ENCODE measurements at regions not wholly inside any gene's neighbourhood (a gene's known extent, or its start where the extent isn't known, plus 50 kb on each side); places are given as distances from the start of the nearest gene placed in this dataset.
"Not testable (repeated sequence)": the region's sequence is repeated elsewhere in the genome, so short reads cannot be mapped to it uniquely, and the experiment has no call there.

DNA sequence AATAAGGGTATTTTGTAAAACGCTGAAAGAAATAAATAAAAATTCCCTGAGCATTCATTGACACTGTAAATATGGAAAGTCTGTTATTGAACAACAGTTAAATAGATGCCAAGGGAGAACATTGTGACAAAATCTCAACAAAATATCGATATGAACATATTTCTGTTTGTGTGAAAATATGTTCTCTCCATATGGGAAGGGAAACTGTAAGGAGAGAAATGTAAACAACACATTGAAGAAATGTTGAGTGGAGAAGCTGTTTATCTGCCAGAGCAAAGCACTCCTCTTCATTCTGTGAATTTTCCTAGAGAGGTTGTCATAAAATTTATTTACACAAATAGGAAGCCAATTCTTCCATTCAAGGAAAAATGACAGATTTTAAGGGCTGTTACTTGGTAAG is 57.1 kb upstream of the EOMES start:
- no peak for DNase-seq

DNA sequence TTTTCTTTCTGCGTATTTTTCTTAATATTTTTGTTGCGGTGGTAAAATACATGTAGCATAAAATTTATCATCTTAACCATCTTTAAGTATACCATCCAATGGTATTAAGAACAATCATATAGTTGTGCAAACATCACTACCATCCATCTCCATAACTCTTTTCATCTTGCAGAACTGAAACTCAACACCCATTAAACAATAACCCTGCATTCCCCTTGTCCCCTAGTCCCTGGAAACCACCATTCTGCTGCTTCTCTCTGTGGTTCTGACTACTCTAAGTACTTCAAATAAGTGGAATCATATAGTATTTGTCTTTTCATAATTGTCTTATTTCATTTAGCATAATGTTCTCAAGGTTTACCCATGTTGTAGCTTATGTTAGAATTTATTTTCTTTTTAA is 67.3 kb upstream of the EOMES start:
- no peak for DNase-seq

DNA sequence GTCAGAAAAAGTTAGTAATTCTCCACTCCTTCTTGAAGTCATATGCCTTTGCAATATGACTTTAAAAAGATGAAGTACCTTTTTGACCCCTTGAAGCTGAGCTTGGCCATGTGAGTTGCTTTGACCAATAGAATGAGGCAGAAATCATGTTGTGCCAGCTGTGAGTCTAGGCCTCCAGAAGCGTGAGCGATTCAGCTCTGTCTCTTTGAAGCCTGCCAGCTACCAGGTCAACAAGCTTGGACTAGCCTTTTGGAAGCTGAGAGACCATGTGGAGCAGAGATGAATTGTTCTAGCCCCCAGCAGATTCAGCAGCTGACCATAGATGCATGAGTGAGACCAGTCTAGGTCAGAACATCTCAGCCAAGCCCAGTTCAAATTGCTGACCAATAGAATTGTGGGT is 69.8 kb upstream of the EOMES start:
- DNase-seq = no peak

DNA sequence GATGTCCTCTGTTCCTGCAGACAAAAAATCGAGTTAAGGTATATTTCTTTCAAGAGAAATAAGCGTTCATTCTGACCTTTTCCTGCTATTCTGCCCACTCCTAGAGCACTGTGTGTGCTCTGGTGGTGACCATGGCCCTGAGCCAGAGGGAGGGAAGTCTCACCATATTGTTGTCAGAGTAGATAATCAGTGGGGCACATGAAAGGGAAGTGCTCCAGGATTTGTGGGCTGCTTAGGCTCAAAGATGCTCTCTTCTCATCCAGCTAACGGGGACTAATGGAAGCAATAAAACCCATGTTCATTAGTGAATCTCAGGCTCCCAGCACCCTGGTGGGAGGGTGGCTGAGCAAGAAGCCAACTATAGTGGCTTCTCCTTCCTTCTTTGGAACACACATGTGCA is 70.7 kb upstream of the EOMES start:
- no peak for DNase-seq

DNA sequence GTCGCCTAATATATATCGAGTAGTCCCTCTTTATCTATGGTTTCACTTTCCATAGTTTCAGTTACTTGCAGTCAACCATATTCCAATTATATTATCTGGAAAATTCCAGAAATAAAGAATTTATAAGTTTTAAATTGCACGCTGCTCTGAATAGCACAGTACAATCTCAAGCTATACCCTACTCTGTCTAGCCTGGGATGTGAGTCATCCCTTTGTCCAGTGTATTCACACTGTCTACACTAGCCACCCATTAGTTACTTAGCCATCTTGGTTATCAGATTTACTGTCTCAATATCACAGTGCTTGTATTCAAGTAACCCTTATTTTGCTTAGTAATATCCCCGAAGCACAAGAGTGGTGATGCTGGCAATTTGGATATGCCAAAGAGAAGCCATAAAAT is 72.1 kb upstream of the EOMES start:
- no peak for DNase-seq

DNA sequence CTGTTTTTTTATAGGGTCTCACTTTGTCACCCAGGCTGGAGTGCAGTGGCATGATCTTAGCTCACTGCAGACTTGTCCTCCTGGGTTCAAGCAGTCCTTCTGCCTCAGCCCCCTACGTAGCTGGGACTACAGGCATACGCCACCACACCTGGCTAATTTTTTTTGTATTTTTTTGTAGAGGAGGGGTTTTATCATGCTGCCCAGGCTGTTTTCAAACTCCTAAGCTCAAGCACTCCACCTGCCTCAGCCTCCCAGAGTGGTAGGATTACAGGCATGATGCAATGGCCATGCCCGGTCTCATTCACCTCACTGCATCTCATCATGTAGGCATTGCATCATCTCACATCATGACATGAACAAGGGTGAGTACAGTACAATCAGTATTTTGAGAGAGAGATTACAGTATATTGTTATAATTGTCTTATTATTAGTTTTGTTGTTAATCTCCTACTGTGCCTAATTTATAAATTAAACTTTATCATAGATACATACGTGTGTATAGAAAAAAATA is 74.3 kb upstream of the EOMES start:
- no peak for DNase-seq

DNA sequence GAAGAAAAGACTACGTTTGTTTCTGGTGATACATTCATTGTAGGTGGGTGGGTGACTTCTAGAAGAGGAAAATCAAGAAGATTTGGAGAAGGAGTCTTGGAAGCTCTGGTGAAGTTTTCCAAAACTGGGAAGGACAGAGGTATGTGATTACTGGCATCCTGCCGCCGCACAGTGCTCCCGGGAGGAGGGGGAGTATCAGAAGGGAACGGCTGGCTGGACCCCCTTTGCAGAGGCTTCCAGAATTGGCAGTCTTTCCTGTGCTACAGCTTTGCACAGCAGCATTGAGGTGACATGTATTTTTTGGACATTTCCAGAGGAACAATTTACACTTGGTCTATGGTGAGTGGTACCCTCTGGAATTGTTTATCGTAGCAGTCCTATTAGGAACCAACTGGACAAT is 75.7 kb upstream of the EOMES start:
- no peak for DNase-seq

DNA sequence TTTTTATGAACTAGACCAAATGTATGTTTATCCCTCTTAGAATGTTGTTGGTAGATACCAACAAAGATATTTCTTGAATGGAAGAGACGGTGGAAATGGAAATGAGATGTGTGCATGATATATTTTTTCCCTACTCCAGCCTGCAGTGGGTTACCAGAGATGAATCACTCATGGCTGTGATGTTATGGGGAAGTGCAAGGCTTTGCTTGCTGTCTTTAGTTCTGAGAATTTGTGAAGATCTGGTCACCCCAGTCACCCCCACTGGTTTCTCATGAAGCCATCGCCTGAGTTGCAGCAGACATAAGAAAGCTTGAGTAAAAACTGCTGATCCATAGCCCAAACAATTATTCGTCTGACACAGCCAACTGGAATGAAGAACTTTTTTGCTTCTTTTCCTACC is 78.1 kb upstream of the EOMES start:
- DNase-seq = no peak

DNA sequence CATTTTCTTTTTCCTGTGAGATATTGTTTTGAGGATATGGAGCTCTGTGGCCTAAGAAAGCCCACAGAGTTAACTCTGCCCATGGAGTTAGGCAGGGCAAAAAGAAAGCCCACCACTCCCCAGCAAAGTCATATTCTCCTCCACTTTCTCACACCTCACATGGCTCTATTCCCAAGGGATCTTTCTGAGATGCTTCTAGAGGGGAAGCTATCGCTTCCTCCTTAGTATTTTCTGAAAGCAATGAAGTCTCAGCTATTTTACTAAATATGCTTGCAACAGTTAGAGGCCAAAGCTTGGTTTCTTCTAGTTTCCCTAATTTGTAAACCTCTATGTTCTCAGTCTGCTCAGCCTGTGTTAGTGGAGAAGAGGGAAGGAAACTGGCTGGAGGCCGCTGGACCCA is 80.3 kb upstream of the EOMES start:
- no peak for DNase-seq

DNA sequence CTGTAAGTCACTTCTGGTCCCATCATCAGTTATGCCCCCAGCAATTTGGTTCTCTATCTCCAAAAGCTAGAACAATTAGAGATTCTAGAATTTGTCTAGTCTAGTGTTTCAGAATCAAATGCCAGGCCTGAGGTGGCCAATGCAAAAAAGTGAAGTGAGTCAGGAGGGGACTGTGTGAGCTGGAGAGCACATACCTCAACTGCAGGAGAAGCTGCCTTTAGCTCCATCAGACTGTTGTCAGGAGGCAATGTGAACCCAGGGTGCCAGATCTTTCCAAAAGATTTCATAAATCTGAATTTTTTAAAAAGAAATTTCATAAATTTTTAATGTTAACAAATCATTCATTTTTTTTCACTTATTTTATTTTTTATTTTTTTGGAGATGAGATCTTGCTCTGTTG is 80.7 kb upstream of the EOMES start:
- no peak for DNase-seq

DNA sequence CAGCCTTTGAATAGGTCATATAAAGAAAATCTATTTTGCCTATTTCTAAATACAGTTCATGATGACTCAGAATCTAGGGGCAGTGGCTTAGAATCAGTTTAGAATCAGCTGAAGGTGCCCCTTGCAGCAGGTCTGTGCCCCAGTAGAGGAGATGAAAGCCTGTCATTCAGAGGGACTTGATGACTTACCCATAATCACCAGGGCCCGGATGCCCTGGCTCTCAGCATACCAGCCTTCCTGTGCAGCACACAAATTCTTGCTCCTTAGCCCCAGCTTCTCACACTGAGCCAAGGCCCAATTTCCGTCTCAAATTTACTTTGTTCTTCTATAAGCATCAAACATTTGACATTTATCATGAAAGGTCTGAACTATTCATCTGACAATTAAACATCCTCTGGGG is 83.2 kb upstream of the EOMES start:
- DNase-seq = no peak

DNA sequence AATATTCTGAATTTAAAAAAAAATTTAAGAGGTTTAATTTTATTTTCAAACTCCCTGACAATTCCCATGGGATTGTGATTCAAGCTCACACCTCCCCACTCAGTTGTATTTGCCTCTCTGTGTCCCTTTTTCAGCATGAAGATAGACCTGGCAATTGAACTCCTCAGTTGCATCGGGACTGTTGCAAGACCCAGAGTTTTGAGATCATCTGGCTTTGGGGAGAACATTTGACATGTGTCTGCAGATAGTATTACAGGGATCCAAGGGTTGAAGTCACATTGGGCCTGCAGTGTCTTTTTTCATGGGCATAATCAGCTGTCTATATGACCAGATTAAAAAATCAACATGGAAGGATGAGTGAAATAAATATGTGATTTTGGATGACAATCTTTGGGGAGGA is 91.1 kb upstream of the EOMES start:
- DNase-seq = no peak

DNA sequence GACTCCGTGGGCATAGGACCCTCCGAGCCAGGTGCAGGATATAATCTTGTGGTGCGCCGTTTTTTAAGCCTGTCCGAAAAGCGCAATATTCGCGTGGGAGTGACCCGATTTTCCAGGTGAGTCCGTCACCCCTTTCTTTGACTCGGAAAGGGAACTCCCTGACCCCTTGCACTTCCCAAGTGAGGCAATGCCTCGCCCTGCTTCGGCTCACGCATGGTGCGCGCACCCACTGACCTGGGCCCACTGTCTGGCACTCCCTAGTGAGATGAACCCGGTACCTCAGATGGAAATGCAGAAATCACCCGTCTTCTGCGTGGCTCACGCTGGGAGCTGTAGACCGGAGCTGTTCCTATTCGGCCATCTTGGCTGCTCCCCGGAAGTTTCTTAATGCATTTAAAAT is 99.5 kb upstream of the EOMES start:
- DNase-seq = not testable (repeated sequence)

DNA sequence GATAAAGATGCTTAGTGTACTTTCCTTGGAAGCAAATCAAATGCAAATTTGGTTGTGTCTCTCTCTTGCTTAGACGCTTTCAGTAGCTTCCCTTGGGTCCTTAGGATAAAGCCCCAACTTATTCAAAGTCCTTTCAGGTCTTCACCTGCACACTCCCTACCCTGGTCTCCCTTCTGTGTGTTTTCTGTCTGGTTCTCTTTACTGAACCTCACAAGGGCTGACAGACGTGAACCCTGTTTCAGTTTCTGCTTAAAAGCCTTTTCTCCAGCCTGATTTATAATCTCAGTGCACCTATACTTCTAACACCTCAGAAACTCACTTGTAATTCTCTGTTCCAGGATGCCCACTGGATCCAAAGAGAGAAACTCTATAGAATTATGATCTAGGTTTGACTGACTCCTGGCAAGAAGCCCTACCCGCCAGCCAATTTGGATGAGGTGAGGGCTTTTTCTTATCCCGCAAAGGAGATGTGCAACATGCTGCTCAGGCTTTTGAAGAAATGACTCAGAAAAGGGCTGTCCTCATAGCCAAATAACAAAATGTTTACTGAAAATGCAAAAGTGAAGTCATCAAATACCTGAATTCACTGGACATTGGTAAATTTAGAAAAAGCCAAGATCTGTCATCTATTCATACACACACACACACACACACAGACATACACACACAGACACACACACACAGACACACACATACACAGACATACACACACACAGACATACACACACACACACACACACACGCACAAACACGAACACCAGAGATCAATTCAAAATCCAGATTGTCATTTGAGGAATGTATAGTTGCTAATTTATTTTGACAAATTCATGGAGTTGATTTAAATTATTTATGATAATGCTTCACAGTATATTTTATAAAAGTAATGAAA is 102.4 kb upstream of the EOMES start:
- no peak for DNase-seq

DNA sequence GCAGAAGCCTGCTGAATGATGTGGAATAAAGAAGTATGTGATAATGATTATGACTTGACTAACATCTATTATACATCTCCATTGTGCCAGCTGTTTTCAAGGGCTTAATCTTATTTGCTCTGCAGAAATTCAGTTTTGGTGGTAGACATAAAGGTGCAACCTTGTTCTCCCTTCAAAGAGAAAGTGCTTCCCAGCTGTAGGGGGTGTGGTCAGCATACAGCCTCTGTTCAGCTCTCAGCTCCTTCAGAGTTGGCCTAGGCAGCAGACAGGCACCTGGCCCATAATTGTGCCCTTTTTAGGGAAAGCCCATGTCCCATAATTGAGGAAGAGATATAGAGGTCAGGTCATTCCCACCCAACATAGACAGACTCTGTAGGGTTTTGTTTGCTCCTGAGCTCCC is 104.3 kb upstream of the EOMES start:
- no peak for DNase-seq

DNA sequence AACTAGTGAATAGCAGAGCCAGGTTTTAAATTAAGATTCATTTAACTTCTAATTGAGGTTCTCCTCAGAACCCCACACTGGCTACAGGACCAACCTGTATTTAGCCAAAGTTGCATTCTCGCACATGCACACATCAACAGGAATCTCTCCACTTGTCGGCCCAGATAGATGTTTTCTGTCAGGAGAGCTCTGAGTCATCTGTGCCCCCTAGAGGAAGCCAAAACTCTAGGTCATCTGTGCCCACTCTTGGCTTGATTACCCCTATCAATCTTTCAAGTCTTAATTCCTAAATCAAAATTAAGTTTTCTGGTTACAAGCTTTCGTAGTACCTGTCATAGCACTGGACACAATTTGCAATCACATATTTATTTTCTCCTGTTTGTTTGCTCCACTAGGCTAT is 104.9 kb upstream of the EOMES start:
- no peak for DNase-seq

DNA sequence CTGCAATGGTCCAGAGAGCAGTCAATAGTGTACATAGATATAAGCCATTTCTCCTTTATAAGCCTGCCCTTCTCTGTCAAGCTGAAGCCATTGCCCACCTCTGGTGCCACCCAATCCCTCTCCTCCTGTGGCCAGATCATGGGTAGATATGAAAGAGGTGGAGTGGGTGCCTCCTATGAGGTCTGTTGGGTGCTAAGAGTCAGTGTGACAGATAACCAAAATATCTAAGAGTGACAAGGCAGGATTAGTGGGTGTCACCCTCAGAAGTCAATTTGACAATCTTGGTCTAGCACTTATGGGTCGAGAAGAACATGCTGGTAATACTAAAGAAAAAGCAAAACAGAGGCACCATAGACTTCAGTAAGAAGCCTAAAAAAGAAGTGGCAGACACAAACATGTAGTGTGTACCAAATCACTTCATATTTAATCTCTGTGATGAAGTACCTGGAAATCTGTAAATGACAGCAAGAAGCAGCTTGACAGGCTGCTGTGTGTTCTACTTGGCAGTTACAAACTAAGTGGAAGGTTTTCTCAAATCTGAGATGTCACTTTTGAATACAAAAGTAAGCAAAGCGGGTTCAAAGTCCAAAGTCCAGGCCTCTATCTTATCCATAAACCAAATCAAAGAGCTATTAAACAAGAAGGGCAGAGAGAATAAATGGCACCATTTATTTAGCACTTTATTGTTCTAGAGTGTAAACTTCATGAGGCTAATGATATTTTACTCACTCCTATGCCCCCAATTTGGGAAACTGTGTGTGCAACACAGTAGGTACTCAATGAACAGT is 118.9 kb upstream of the EOMES start:
- DNase-seq = no peak

DNA sequence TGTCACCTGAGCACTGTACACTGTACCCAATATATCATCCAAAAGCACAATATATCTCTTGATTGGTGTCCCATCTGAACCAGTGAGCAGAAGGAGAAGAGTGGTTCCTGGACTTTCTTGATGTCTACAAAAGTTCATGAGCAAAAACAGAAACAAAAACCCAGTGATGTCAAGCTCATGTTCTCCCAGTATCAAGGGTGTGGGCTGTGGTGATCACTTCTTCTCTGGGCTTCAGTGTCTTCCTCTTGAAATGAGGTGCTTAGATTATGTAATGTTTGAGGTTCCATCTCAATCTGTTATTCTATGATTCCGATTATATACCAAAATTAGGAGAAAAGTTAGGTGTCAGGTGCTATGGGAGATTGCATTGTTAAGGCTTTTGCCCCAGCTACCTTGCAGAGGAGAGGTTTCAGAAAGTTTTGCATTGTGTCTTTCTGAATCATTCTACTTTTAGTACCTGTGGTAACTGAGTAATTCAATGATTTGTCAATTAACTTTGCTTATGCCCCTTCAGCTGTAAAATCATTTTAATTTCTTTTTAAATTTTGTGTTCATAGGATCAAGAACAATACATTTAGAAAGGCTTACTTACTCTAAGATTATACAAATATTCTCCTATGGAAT is 122.0 kb upstream of the EOMES start:
- DNase-seq = no peak

DNA sequence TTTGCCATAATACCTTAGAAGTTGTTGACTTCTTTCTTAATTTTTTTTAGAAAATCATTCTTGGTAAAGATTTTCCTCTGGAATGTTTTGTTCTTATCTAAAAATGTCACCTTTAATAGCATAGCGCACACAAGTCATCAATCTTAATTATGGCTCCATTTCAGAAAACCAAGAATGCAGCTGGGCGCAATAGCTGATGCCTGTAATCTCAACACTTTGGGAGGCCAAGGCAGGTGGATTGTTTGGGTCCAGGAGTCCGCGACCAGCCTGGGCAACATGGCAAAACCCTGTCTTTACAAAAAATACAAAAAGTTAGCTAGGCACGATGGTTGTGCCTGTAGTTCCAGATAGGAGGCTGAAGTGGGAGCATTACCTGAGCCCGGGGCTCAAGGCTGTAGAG is 125.6 kb upstream of the EOMES start:
- no peak for DNase-seq

DNA sequence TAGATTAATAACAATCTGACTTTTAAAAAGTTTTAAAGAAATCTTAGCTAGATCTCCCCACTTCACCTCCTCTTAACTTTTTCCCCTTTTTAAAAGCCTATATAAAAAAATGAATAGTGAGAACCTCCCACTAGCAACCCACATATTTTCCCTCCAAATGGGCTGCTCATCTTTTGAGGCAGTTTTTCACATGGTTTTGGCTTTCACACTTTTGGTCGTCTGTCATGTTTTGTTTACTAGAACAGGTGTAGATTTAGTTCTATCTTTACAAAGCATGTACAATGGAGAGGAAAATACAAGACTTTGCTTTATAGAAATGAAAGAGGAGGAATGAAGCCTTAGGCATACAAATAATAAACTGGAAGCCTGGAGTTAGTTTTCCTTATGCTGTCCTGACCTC is 126.7 kb upstream of the EOMES start:
- DNase-seq = no peak

DNA sequence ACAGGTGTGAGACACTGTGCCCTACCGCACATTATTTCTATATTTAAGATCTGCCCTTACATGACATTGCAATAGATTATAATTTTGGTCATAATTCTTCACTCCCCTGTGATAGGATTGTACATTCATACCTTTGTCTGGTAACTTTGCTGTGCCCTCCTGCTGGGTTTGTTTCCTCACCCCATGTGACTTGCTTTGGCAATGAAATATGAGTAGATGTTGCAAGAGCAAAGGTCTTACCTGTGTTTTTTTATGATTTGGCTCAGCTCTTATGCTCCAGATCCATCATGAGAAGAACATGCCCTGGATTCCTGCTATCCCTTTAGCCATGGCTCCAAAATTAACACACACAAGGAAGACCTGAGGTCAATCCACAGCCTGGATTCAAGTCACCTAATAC is 137.7 kb upstream of the EOMES start:
- no peak for DNase-seq

Measured in hypothalamus (tissue), 51 donors.